SU-DHL-6 (cell line): ENCODE measurements at regions not wholly inside any gene's neighbourhood (a gene's known extent, or its start where the extent isn't known, plus 50 kb on each side); places are given as distances from the start of the nearest gene placed in this dataset.

Experiments used
- EZH2phosphoT487 ChIP-seq: fragments of 200-600 bp; sonication (generic), shearing (Covaris generic); conservative IDR thresholded peaks from 2 replicates; pipeline ENCODE4 v1.6.1; 2018; ENCODE audit warnings: mild to moderate bottlenecking, antibody characterized with exemption, low read length, moderate library complexity, mixed read lengths
- TF ChIP-seq, protein P1 (sequence below): fragments of 200-600 bp; sonication (generic); IDR thresholded peaks from one replicate; pipeline ENCODE4 v1.5.1; 2017; ENCODE audit warnings: antibody characterized with exemption, mild to moderate bottlenecking, low read length, moderate library complexity; ENCODE audit not compliant: insufficient read depth, poor library complexity, severe bottlenecking

DNA sequence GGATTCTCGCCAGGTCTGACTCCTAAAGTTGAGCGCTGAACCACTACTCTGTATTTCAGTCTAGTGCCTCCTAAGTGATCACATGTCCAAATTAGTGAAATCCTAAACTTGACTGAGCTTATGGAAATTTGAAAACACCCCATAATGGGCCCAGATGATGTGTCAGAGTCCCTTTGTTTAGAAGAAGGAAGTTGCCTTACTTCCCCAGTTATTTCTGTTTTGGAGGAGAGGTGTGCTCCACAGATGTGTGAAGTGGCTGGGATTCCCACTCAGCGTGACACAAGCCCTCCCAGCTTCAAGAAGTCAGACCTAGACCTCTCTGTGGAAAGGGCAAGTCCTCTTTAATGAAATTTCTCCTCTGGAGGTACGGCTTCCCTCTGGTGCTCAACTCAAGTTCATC is 188.8 kb downstream of the TTLL7 start:
- TF ChIP-seq, protein P1, sequence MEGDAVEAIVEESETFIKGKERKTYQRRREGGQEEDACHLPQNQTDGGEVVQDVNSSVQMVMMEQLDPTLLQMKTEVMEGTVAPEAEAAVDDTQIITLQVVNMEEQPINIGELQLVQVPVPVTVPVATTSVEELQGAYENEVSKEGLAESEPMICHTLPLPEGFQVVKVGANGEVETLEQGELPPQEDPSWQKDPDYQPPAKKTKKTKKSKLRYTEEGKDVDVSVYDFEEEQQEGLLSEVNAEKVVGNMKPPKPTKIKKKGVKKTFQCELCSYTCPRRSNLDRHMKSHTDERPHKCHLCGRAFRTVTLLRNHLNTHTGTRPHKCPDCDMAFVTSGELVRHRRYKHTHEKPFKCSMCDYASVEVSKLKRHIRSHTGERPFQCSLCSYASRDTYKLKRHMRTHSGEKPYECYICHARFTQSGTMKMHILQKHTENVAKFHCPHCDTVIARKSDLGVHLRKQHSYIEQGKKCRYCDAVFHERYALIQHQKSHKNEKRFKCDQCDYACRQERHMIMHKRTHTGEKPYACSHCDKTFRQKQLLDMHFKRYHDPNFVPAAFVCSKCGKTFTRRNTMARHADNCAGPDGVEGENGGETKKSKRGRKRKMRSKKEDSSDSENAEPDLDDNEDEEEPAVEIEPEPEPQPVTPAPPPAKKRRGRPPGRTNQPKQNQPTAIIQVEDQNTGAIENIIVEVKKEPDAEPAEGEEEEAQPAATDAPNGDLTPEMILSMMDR: no peak
- no peak for TF ChIP-seq EZH2phosphoT487
